ENCODE measurements at regions not wholly inside any gene's neighbourhood (a gene's known extent, or its start where the extent isn't known, plus 50 kb on each side); places are given as distances from the start of the nearest gene placed in this dataset.

GRCh38 chr12:24255920-24256665 is 306.6 kb upstream of the SOX5 start:
- intact Hi-C loops (cut with micrococcal nuclease), result no loop called here
- no peaks in the 10 kb centered on the region for H3K27me3 Mint-ChIP-seq (ENCODE audit: low read depth in 2 of 2)
- H3K4me3 ChIP-seq (ENCODE audit: low read length), result no peak overlapping the region
- no peaks in the 10 kb centered on the region for H3K36me3 ChIP-seq (ENCODE audit: control insufficient read depth, insufficient read depth, low read length)
- H3K9me3 Mint-ChIP-seq, result peaks cover 3 to 6% of the 10 kb centered on the region in 2 donors
- no peaks in the 10 kb centered on the region for H3K9me3 ChIP-seq (ENCODE audit: control insufficient read depth, insufficient read depth, low read length)
- H3K4me3 Mint-ChIP-seq, result no peak overlapping the region
- ATAC-seq (no peak), DNase-seq (no peak)
- H3K27ac Mint-ChIP-seq, result no peak overlapping the region
- H3K4me1 ChIP-seq (ENCODE audit: control insufficient read depth, insufficient read depth, low read length), result no peaks in the 10 kb centered on the region
- no peak overlapping the region for H3K27ac ChIP-seq (ENCODE audit: low read length)
- H3K36me3 Mint-ChIP-seq, result no peaks in the 10 kb centered on the region
- no peak for TF ChIP-seq CTCF (IDR thresholded peaks at IDR 0.05)
- H3K4me1 Mint-ChIP-seq, result no peaks in the 10 kb centered on the region
- no peaks in the 10 kb centered on the region for H3K27me3 ChIP-seq (ENCODE audit: control insufficient read depth, insufficient read depth, low read length)
- WGBS (ENCODE audit: insufficient coverage), result 84% methylated on average over 4 of the region's 7 CpGs

- Mint-ChIP-seq H3K27ac (no peak overlapping the region), H3K4me1 (no peaks in the 10 kb centered on the region), H3K9me3 (peaks cover 3 to 4% of the 10 kb centered on the region in 2 donors), H3K27me3 (ENCODE audit: low read depth in 2 of 2) (no peaks in the 10 kb centered on the region), H3K4me3 (no peak overlapping the region), H3K36me3 (no peaks in the 10 kb centered on the region)
- 79% methylated on average over 4 of the region's 4 CpGs for WGBS (ENCODE audit: insufficient coverage)
- DNase-seq (no peak), ATAC-seq (no peak)
- Histone ChIP-seq H3K36me3 (ENCODE audit: control insufficient read depth, insufficient read depth, low read length) (no peaks in the 10 kb centered on the region), H3K9me3 (ENCODE audit: control insufficient read depth, insufficient read depth, low read length) (no peaks in the 10 kb centered on the region), H3K4me3 (ENCODE audit: low read length) (no peak overlapping the region), H3K27me3 (ENCODE audit: control insufficient read depth, insufficient read depth, low read length) (no peaks in the 10 kb centered on the region), H3K27ac (ENCODE audit: low read length) (no peak overlapping the region), H3K4me1 (ENCODE audit: control insufficient read depth, insufficient read depth, low read length) (no peaks in the 10 kb centered on the region)
- intact Hi-C loops (cut with micrococcal nuclease), result no loop called here
- TF ChIP-seq CTCF (IDR thresholded peaks at IDR 0.05), result no peak
Observed at GRCh38 chr12:24252602-24253001, 303.1 kb upstream of the SOX5 start.

GRCh38 chr12:24246934-24247333 is 297.5 kb upstream of the SOX5 start:
- Histone ChIP-seq H3K4me3 (ENCODE audit: low read length) (no peak overlapping the region), H3K27me3 (ENCODE audit: control insufficient read depth, insufficient read depth, low read length) (no peaks in the 10 kb centered on the region), H3K27ac (ENCODE audit: low read length) (no peak overlapping the region), H3K9me3 (ENCODE audit: control insufficient read depth, insufficient read depth, low read length) (no peaks in the 10 kb centered on the region), H3K4me1 (ENCODE audit: control insufficient read depth, insufficient read depth, low read length) (no peaks in the 10 kb centered on the region), H3K36me3 (ENCODE audit: control insufficient read depth, insufficient read depth, low read length) (no peaks in the 10 kb centered on the region)
- Mint-ChIP-seq H3K27me3 (ENCODE audit: low read depth in 2 of 2) (no peaks in the 10 kb centered on the region), H3K4me3 (no peak overlapping the region), H3K27ac (no peak overlapping the region), H3K9me3 (peaks cover 5 to 6% of the 10 kb centered on the region in 2 donors), H3K36me3 (no peaks in the 10 kb centered on the region), H3K4me1 (no peaks in the 10 kb centered on the region)
- no peak for ATAC-seq
- no peak for TF ChIP-seq CTCF (IDR thresholded peaks at IDR 0.05)
- DNase-seq, result no peak
- 89% methylated on average over 6 of the region's 6 CpGs for WGBS (ENCODE audit: insufficient coverage)
- intact Hi-C loops (cut with micrococcal nuclease), result no loop called here

- intact Hi-C loops (cut with micrococcal nuclease), result no loop called here
- no peaks in the 10 kb centered on the region for H3K36me3 ChIP-seq (ENCODE audit: control insufficient read depth, insufficient read depth, low read length)
- Mint-ChIP-seq H3K4me3 (no peak overlapping the region), H3K4me1 (no peaks in the 10 kb centered on the region), H3K36me3 (no peaks in the 10 kb centered on the region), H3K9me3 (peaks cover 5 to 6% of the 10 kb centered on the region in 2 donors), H3K27me3 (ENCODE audit: low read depth in 2 of 2) (no peaks in the 10 kb centered on the region), H3K27ac (no peak overlapping the region)
- DNase-seq (no peak), ATAC-seq (no peak)
- no peak overlapping the region for H3K27ac ChIP-seq (ENCODE audit: low read length)
- no peaks in the 10 kb centered on the region for H3K27me3 ChIP-seq (ENCODE audit: control insufficient read depth, insufficient read depth, low read length)
- TF ChIP-seq CTCF (IDR thresholded peaks at IDR 0.05), result no peak
- no peaks in the 10 kb centered on the region for H3K4me1 ChIP-seq (ENCODE audit: control insufficient read depth, insufficient read depth, low read length)
- H3K9me3 ChIP-seq (ENCODE audit: control insufficient read depth, insufficient read depth, low read length), result no peaks in the 10 kb centered on the region
- no peak overlapping the region for H3K4me3 ChIP-seq (ENCODE audit: low read length)
Observed at GRCh38 chr12:24246376-24246775, 296.9 kb upstream of the SOX5 start.
